Posterior cingulate gyrus (tissue), 11 donors: ENCODE measurements at regions not wholly inside any gene's neighbourhood (a gene's known extent, or its start where the extent isn't known, plus 50 kb on each side); places are given as distances from the start of the nearest gene placed in this dataset.
A peak's percentile ranks its signal among the peaks of the same experiment; 100 is the strongest.
"Not testable (repeated sequence)": the region's sequence is repeated elsewhere in the genome, so short reads cannot be mapped to it uniquely, and the experiment has no call there.

Source experiments
- DNase-seq, 10 donors: peaks; one replicate each; pipeline versions ENCODE4 v3.0.0 to v3.0.0-alpha.2; 2020 to 2021; ENCODE audit warnings: mixed read lengths in 3 of 10
- intact Hi-C: fragments of 100-400 bp; cut with DNase I; formaldehyde crosslinking; loops from one replicate; pipeline ENCODE4 v1.15.1; 2023

DNA sequence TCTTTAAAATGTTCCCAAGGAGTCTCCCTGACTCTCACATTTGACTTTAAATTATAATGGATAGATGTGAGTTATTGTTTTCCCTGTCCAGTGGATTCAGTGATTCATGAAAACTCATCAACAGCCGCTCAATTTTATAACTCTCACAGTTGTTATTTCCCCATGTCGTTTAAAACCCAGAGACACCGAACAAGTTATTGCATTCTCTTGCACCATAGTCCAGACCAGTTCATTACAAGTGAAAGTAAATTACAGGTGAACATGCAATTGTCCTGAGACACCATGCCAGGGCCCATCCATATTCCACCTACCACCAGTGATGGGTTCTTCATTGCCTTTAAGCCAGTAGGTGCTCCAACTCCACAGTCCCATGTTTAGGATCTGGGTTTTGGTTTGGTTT is 85.7 kb upstream of the CMKLR1 start:
- intact Hi-C loops: no loop called here
- no peak for DNase-seq

- intact Hi-C loops: no loop called here
- DNase-seq: no peak
These were observed 84.9 kb upstream of the CMKLR1 start for GRCh38 chr12:108424026-108424425.

DNA sequence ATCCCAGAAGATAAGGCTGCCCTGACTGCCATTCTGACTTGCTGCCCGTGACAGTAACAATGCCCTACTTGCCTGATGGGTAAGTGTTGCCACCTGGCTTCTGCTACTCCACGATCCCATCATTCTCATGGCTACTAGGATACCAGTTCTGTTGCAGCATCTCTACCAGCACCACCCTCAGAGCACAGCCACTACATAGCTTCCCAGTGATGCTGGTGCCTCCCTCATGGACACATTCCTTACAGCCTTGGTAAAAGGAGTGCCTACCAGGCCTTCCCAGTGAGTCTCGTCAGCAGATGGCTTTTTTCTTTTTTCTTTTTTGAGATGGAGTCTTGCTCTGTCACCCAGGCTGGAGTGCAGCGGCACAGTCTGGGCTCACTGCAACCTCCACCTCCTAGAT is 84.4 kb upstream of the CMKLR1 start:
- intact Hi-C loops: no loop called here

DNA sequence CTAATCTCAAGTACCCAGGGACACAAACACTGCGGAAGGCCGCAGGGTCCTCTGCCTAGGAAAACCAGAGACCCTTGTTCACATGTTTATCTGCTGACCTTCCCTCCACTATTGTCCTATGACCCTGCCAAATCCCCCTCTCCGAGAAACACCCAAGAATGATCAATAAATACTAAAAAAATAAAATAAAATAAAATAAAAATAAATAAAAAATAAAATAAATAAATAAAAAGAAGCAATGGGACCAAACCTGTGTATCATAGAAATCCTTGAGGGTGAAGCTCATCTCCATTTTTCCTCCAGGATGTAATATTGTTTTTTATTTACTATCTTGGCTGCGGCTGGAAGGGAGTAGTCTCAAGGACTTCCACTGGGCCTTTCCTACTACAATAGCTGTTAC is 82.0 kb upstream of the CMKLR1 start:
- DNase-seq, intact Hi-C loops: not testable (repeated sequence)

More for the DNA sequence above, 84.4 kb upstream of the CMKLR1 start:
- DNase-seq: no peak

- intact Hi-C loops, DNase-seq: not testable (repeated sequence)
These were observed 81.3 kb upstream of the CMKLR1 start for GRCh38 chr12:108420421-108420820.

GRCh38 chr12:108419949-108420348 is 80.8 kb upstream of the CMKLR1 start:
- DNase-seq: no peak
- intact Hi-C loops: no loop called here

GRCh38 chr12:108418164-108418890 is 79.2 kb upstream of the CMKLR1 start:
- DNase-seq: no peak
- intact Hi-C loops: no loop called here

GRCh38 chr12:108414021-108414420 is 74.9 kb upstream of the CMKLR1 start:
- intact Hi-C loops: no loop called here
- no peak for DNase-seq

DNA sequence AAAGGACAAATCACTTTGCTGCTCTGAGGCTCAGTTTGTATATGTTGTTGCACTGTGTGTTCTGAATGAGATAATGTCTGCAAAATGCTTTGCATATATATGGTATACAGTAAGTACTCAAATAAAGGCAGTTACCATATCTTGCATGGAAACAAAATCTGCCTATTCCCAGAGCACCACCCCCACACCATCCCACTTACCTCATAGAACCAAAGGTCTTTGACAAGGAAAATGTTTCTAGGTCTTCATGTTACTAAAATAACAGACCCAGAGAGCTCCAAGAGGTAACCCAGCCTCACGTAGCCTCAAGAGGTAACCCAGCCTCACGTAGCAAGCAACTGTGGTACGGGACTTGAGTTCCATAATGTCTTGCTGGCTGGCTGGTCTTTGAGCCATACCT is 71.6 kb upstream of the CMKLR1 start:
- intact Hi-C loops: no loop called here
- no peak for DNase-seq

DNA sequence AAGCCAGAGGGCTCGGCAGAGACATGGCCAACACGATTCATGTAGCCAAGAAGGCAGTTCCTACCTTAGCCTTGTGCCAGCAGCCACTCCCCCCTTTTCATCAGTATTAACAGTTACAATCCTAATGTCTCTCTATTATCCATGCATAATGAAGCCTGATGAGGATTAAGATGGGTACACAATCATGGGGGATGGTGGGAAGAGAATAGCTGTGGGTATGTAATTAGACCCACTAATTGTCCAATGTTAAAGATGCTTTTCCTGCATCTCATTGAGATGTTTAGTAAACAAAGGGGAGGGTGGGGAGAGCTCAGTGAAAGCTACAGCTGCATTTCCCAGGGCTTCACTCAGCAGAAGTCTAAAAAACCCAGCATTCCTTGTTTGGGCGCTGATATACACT is 70.4 kb upstream of the CMKLR1 start:
- intact Hi-C loops: no loop called here
- DNase-seq: no peak

- no peak for DNase-seq
- intact Hi-C loops: no loop called here
These were observed 64.8 kb upstream of the CMKLR1 start for GRCh38 chr12:108403952-108404351.

GRCh38 chr12:108401964-108402363 is 62.9 kb upstream of the CMKLR1 start:
- intact Hi-C loops: no loop called here
- no peak for DNase-seq

- intact Hi-C loops: no loop called here
- DNase-seq: no peak
These were observed 61.9 kb upstream of the CMKLR1 start for GRCh38 chr12:108400900-108401480.

GRCh38 chr12:108400481-108400880 is 61.4 kb upstream of the CMKLR1 start:
- DNase-seq: no peak
- intact Hi-C loops: no loop called here

GRCh38 chr12:108400056-108400455 is 60.9 kb upstream of the CMKLR1 start:
- intact Hi-C loops: no loop called here
- peak in 1 of 10 donors; percentile 15 for DNase-seq

DNA sequence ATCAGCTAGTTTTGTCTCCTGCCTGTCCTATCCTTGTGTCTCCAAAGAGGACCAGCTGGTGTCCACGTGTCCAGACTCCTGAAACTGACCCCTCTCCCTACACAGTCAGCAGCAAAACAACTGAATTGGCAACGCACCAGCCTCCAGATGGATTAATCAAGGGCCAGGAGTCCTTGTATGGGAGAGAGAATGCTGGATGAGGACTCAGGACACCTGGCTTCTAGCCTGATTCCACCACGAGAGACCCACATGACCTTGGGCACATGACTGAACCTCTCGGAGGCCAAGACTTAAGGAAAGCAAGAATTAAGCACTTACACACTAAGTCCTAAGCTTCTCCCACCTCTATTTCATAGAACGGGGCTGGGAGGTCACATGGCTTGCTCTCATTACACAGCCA is 60.4 kb upstream of the CMKLR1 start:
- peak in 4 of 10 donors; percentile 15 to 71 (median 25) for DNase-seq
- intact Hi-C loops: no loop called here

- intact Hi-C loops: no loop called here
- DNase-seq: peak in 3 of 10 donors; percentile 14 to 80 (median 33)
These were observed 55.1 kb upstream of the CMKLR1 start for GRCh38 chr12:108394196-108394595.

- no peak for DNase-seq
- intact Hi-C loops: no loop called here
These were observed 53.2 kb upstream of the CMKLR1 start for GRCh38 chr12:108392284-108392683.

GRCh38 chr12:108390495-108391203 is 51.5 kb upstream of the CMKLR1 start:
- DNase-seq: no peak
- intact Hi-C loops: no loop called here

DNA sequence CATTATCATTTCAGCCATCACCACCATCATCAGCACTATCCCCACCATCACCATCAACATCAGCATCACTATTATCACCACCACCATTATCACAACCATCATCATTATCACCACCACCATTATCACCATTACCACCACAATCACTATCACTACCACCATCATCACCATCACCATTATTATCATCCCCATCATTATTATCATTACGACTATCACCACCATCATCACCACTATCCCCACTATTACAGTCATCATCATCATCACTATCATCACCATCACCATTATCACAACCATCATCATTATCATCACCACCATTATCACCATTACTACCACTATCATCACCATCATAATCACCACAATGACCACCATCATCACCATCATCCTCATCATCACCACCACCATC is 50.4 kb upstream of the CMKLR1 start:
- DNase-seq: no peak
- intact Hi-C loops: no loop called here
